ENCODE measurements at regions not wholly inside any gene's neighbourhood (a gene's known extent, or its start where the extent isn't known, plus 50 kb on each side); places are given as distances from the start of the nearest gene placed in this dataset.

- TF ChIP-seq POLR2A (IDR thresholded peaks at IDR 0.05), result no peak
- TF ChIP-seq CTCF (IDR thresholded peaks at IDR 0.05 in 8 of 11, conservative IDR thresholded peaks at IDR 0.05 in 3 of 11), result no peak
- no peak for TF ChIP-seq POLR2AphosphoS5 (IDR thresholded peaks at IDR 0.05)
Observed at GRCh38 chr11:109806205-109806604, 287.0 kb upstream of the ZC3H12C start.

Measured in spleen (tissue), 7 donors.